Endodermal cell (in vitro differentiated cells): ENCODE measurements at regions not wholly inside any gene's neighbourhood (a gene's known extent, or its start where the extent isn't known, plus 50 kb on each side); places are given as distances from the start of the nearest gene placed in this dataset.

Experiments
- DNase-seq: peaks from one replicate; pipeline ENCODE4 v3.0.0-alpha.2; 2017
- H3K27ac ChIP-seq: 2 replicates; pipeline ENCODE4 v1.5.1; 2013; ENCODE audit warnings: mild to moderate bottlenecking, low read depth, low read length, moderate library complexity
- H3K27me3 ChIP-seq: 2 replicates; pipeline ENCODE4 v1.6.1; 2013; ENCODE audit warnings: mild to moderate bottlenecking, low read length, moderate library complexity; ENCODE audit not compliant: insufficient read depth, control insufficient read depth, poor library complexity, severe bottlenecking
- H3K36me3 ChIP-seq: 2 replicates; pipeline ENCODE4 v1.7.0; 2013; ENCODE audit warnings: mild to moderate bottlenecking, low read length, moderate library complexity; ENCODE audit not compliant: control insufficient read depth, insufficient read depth
- H3K4me1 ChIP-seq: one replicate; pipeline ENCODE4 v1.7.0; 2013; ENCODE audit warnings: low read length; ENCODE audit not compliant: control insufficient read depth, insufficient read depth
- H3K4me3 ChIP-seq: 2 replicates; pipeline ENCODE4 v1.5.1; 2013; ENCODE audit warnings: mild to moderate bottlenecking, low read length, moderate library complexity
- H3K9ac ChIP-seq: 2 replicates; pipeline ENCODE4 v1.6.1; 2013; ENCODE audit warnings: mild to moderate bottlenecking, low read length, moderate library complexity; ENCODE audit not compliant: poor library complexity, severe bottlenecking; ENCODE audit errors: extremely low read depth
- H3K9me3 ChIP-seq: 2 replicates; pipeline ENCODE4 v1.6.1; 2013; ENCODE audit warnings: mild to moderate bottlenecking, low read length, moderate library complexity; ENCODE audit not compliant: control insufficient read depth
- H3K27ac Mint-ChIP-seq: 2 replicates; pipeline ENCODE4 v1.8.0; 2020; ENCODE audit warnings: mixed read lengths
- H3K27me3 Mint-ChIP-seq: 2 replicates; pipeline ENCODE4 v1.8.0; 2021; ENCODE audit warnings: mild to moderate bottlenecking, mixed read lengths; ENCODE audit not compliant: insufficient read depth
- H3K36me3 Mint-ChIP-seq: 2 replicates; pipeline ENCODE4 v1.8.0; 2020; ENCODE audit warnings: low read depth, mixed read lengths
- H3K4me1 Mint-ChIP-seq: 2 replicates; pipeline ENCODE4 v1.8.0; 2020; ENCODE audit warnings: mixed read lengths
- H3K4me3 Mint-ChIP-seq: 2 replicates; pipeline ENCODE4 v1.8.0; 2020; ENCODE audit warnings: mild to moderate bottlenecking, moderate library complexity, mixed read lengths
- H3K9me3 Mint-ChIP-seq: 2 replicates; pipeline ENCODE4 v1.8.0; 2020; ENCODE audit warnings: mild to moderate bottlenecking, mixed read lengths
- CTCF ChIP-seq: fragments of 200-600 bp; sonication (generic); conservative IDR thresholded peaks from 2 replicates; pipeline ENCODE4 v1.5.0; 2021; ENCODE audit warnings: antibody characterized with exemption, mild to moderate bottlenecking
- WGBS, 2 experiments: methylation state at CpG; one replicate each; pipeline versions ENCODE4 v1.1.5 to v1.1.7; 2013; ENCODE audit warnings: missing lambda C conversion rate in 2 of 2, mixed read lengths in 1 of 2; ENCODE audit not compliant: insufficient coverage in 1 of 2, insufficient read length in 1 of 2; 5-methylcytosine and 5-hydroxymethylcytosine counted together

GRCh38 chr4:55272102-55272501 lies 73.9 kb upstream of the SRD5A3 start:
- H3K27me3 ChIP-seq = no peaks in the 10 kb centered on the region
- Mint-ChIP-seq H3K4me1 (no peaks in the 10 kb centered on the region), H3K27me3 (no peaks in the 10 kb centered on the region), H3K27ac (no peak overlapping the region), H3K36me3 (no peaks in the 10 kb centered on the region), H3K9me3 (no peaks in the 10 kb centered on the region), H3K4me3 (no peak overlapping the region)
- H3K36me3 ChIP-seq = no peaks in the 10 kb centered on the region
- H3K4me3 ChIP-seq = no peak overlapping the region
- no peak for TF ChIP-seq CTCF
- no peaks in the 10 kb centered on the region for H3K4me1 ChIP-seq
- H3K9me3 ChIP-seq = no peaks in the 10 kb centered on the region
- no peak overlapping the region for H3K27ac ChIP-seq
- WGBS, 2 experiments = 91% methylated on average over 2 of the region's 2 CpGs; no CpG with 5 or more reads in 1 of the 2 experiments
- no peak for DNase-seq
- no peak overlapping the region for H3K9ac ChIP-seq

DNA sequence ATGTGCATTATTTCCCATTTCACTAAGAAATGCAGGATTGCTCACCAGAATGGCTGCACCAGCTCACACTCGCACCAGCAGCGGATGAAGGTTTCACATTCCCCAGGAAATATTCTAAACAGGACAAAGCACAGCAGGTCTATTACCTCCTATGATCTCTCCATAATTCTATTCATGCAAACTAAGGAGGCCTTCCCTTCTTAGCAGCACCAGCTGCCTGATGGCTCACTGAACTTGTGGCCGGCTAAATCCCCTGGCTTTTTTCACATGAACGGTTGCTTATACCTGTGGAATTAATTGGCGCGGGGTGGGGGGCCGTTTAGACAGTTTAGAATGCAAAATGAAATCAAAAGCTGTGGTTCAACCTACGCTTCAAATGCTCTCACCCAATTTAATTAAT lies 73.5 kb upstream of the SRD5A3 start:
- no peaks in the 10 kb centered on the region for H3K4me1 Mint-ChIP-seq
- 74 to 91% methylated on average over 3 to 8 of the region's 8 CpGs for WGBS, 2 experiments
- H3K4me3 Mint-ChIP-seq = no peak overlapping the region
- Histone ChIP-seq H3K27me3 (no peaks in the 10 kb centered on the region), H3K36me3 (no peaks in the 10 kb centered on the region), H3K27ac (no peak overlapping the region), H3K4me1 (no peaks in the 10 kb centered on the region), H3K9ac (no peak overlapping the region), H3K9me3 (no peaks in the 10 kb centered on the region), H3K4me3 (no peak overlapping the region)
- DNase-seq = no peak
- H3K27me3 Mint-ChIP-seq = no peaks in the 10 kb centered on the region
- H3K36me3 Mint-ChIP-seq = no peaks in the 10 kb centered on the region
- no peak overlapping the region for H3K27ac Mint-ChIP-seq
- TF ChIP-seq CTCF = no peak
- no peaks in the 10 kb centered on the region for H3K9me3 Mint-ChIP-seq

GRCh38 chr4:55277011-55277410 lies 69.0 kb upstream of the SRD5A3 start:
- no CpG with 5 or more reads among the region's 2 CpGs for WGBS, 2 experiments
- peaks cover 9% of the 10 kb centered on the region for H3K4me1 Mint-ChIP-seq

More at GRCh38 chr4:55277011-55277410, 69.0 kb upstream of the SRD5A3 start:
- no peak overlapping the region for H3K9ac ChIP-seq
- H3K4me3 ChIP-seq = no peak overlapping the region
- H3K36me3 Mint-ChIP-seq = peaks cover 2% of the 10 kb centered on the region
- no peaks in the 10 kb centered on the region for H3K27me3 Mint-ChIP-seq
- no peak overlapping the region for H3K27ac ChIP-seq
- no peak for TF ChIP-seq CTCF
- peaks cover 16% of the 10 kb centered on the region for H3K9me3 ChIP-seq
- H3K9me3 Mint-ChIP-seq = peaks cover 16% of the 10 kb centered on the region
- H3K4me3 Mint-ChIP-seq = no peak overlapping the region
- H3K27me3 ChIP-seq = no peaks in the 10 kb centered on the region
- no peak for DNase-seq
- no peaks in the 10 kb centered on the region for H3K36me3 ChIP-seq
- no peak overlapping the region for H3K27ac Mint-ChIP-seq
- H3K4me1 ChIP-seq = no peaks in the 10 kb centered on the region
